Transverse colon (tissue), 4 donors: ENCODE measurements at regions not wholly inside any gene's neighbourhood (a gene's known extent, or its start where the extent isn't known, plus 50 kb on each side); places are given as distances from the start of the nearest gene placed in this dataset.

Experiments used
- DNase-seq: peaks from one replicate; pipeline ENCODE4 v3.0.0-alpha.2; 2019
- H3K27ac ChIP-seq, 4 donors: fragments of 200-600 bp; sonication (generic); 2 replicates each; pipeline ENCODE4 v1.5.1; 2016 to 2018; ENCODE audit warnings: inconsistent platforms in 4 of 4
- H3K27me3 ChIP-seq: fragments of 200-600 bp; sonication (generic); 2 replicates; pipeline ENCODE4 v1.5.1; 2017; ENCODE audit warnings: inconsistent platforms
- H3K36me3 ChIP-seq, 4 donors: fragments of 200-600 bp; sonication (generic); 2 replicates each; pipeline ENCODE4 v1.5.1; 2017 to 2019; ENCODE audit warnings: inconsistent platforms in 4 of 4
- H3K4me1 ChIP-seq, 4 donors: fragments of 200-600 bp; sonication (generic); 2 replicates each; pipeline ENCODE4 v1.5.1; 2017 to 2020; ENCODE audit warnings: inconsistent platforms in 4 of 4
- H3K4me3 ChIP-seq, 4 donors: fragments of 200-600 bp; sonication (generic); 1 replicate in 1 of 4; 2 replicates in 3 of 4; pipeline versions ENCODE4 v1.5.1 to v1.6.1; 2017 to 2019; ENCODE audit warnings: inconsistent platforms in 4 of 4
- H3K9me3 ChIP-seq, 2 donors: fragments of 200-600 bp; sonication (generic); 2 replicates each; pipeline ENCODE4 v1.5.1; 2017 to 2019; ENCODE audit warnings: inconsistent platforms in 2 of 2
- EP300 ChIP-seq: sonication (generic); formaldehyde crosslinking; IDR thresholded peaks from one replicate; pipeline ENCODE4 v1.6.1; 2017; ENCODE audit warnings: antibody characterized with exemption, low read depth
- POLR2A ChIP-seq: fragments of 450-650 bp; IDR thresholded peaks from one replicate; pipeline ENCODE4 v1.6.1; 2016; ENCODE audit warnings: antibody characterized with exemption, mild to moderate bottlenecking, moderate library complexity
- POLR2AphosphoS5 ChIP-seq, 3 donors: sonication (generic); formaldehyde crosslinking; IDR thresholded peaks; one replicate each; pipeline ENCODE4 v1.6.1; 2016; ENCODE audit warnings: antibody characterized with exemption in 3 of 3
- WGBS, 2 donors: methylation state at CpG; one replicate each; pipeline ENCODE4 v1.1.5; 2018; ENCODE audit warnings: low coverage in 1 of 2; 5-methylcytosine and 5-hydroxymethylcytosine counted together
- in situ Hi-C, 4 donors: fragments of 200-750 bp; cut with MboI; loops; one replicate each; pipeline versions ENCODE4 v1.15.0 to v1.15.1; 2017; ENCODE audit warnings: low sequenced_read_pairs in 3 of 4, low pct_ligation_motif_present in 1 of 4, low pct_unique_long_range_greater_than_20kb in 1 of 4
- intact Hi-C: fragments of 100-400 bp; cut with DNase I; formaldehyde crosslinking; loops from one replicate; pipeline ENCODE4 v1.15.1; 2023; ENCODE audit warnings: low total_unique reads
- TF ChIP-seq, protein P1 (sequence below), 5 experiments: fragments of 200-600 bp in 3 of 5; fragments of 450-650 bp in 2 of 5; sonication (generic) in 3 of 5; IDR thresholded peaks; 1 replicate in 2 of 5; 2 replicates in 3 of 5; pipeline ENCODE4 v1.5.1; 2016 to 2017; ENCODE audit warnings: antibody characterized with exemption in 5 of 5, inconsistent platforms in 3 of 5, mild to moderate bottlenecking in 2 of 5, moderate library complexity in 1 of 5

DNA sequence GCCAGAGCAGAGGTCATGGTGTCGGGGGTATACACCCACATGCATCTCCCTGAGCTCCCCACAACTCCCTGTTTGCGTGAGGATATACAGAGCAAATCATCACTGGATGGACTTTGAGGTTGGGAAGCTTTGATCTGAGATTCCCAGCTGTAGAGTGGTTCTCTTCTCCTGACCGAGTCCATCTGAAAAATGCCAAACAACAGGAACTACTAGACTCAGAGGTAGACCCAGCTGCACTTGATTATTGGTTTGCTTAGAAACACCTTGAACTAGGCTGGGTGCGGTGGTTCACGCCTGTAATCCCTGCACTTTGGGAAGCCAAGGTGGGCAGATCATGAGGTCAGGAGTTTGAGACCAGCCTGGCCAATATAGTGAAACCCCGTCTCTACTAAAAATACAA is 125.0 kb downstream of the UNC5CL start:
- H3K36me3 ChIP-seq, result no peaks in the 10 kb centered on the region

DNA sequence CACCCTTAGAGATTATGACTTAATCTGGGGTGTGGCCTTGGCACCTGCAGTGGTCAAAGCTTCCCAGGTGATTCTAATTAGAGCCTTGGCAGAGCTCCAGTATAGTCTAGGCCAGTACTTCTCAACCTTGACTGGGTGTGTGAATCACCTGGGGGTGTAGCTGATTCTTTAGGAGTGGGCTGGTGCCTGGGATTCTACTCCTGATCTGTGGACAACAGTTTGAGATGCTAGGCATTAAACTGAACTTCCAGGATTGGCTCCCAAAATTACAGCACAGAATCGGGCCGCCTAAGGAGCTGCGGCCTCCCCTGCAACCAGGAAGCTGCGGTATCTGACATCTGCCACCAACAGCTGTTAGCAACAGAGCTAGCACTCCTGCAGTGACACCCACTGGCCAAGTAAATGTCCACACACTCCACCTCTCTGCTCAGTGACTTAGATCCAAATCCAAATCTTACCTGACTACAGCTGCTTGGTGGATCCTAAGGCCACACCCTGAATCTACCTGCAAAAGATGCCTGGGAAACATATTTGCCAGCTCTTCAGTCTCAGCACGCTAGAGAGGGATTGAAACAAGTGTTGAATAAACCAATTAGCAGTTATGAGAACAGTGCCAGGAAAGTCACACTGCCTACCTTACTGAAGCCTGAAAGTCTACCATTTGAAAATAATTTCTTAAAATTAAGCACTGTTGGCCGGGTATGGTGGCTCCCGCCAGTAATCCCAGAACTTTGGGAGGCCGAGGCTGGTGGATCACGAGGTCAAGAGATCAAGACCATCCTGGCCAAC is 126.7 kb downstream of the UNC5CL start:
- Histone ChIP-seq H3K4me3 (no peak overlapping the region), H3K4me1 (peaks cover 0 to 6% (median 1%) of the 10 kb centered on the region in 4 donors), H3K36me3 (no peaks in the 10 kb centered on the region), H3K27me3 (no peaks in the 10 kb centered on the region), H3K27ac (peak overlapping the region in 3 of 4 donors; percentile 9 to 36 (median 17)), H3K9me3 (no peaks in the 10 kb centered on the region)
- intact Hi-C loops, result no loop called here
- TF ChIP-seq POLR2A, result no peak
- TF ChIP-seq, protein P1, sequence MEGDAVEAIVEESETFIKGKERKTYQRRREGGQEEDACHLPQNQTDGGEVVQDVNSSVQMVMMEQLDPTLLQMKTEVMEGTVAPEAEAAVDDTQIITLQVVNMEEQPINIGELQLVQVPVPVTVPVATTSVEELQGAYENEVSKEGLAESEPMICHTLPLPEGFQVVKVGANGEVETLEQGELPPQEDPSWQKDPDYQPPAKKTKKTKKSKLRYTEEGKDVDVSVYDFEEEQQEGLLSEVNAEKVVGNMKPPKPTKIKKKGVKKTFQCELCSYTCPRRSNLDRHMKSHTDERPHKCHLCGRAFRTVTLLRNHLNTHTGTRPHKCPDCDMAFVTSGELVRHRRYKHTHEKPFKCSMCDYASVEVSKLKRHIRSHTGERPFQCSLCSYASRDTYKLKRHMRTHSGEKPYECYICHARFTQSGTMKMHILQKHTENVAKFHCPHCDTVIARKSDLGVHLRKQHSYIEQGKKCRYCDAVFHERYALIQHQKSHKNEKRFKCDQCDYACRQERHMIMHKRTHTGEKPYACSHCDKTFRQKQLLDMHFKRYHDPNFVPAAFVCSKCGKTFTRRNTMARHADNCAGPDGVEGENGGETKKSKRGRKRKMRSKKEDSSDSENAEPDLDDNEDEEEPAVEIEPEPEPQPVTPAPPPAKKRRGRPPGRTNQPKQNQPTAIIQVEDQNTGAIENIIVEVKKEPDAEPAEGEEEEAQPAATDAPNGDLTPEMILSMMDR (IDR thresholded peaks at IDR 0.05), result peak; percentile 23 to 64 (median 45)
- TF ChIP-seq POLR2AphosphoS5 (IDR thresholded peaks at IDR 0.05), result no peak
- TF ChIP-seq EP300, result no peak
- DNase-seq, result peak; percentile 61
- in situ Hi-C loops, result no loop called here
- WGBS, 2 donors, result 40 to 54% methylated on average over 1 to 9 of the region's 9 CpGs

More for the DNA sequence above, 125.0 kb downstream of the UNC5CL start:
- no peak for DNase-seq
- in situ Hi-C loops (no loop called here), intact Hi-C loops (no loop called here)
- Histone ChIP-seq H3K4me1 (peaks cover 0 to 6% (median 0%) of the 10 kb centered on the region in 4 donors), H3K9me3 (no peaks in the 10 kb centered on the region), H3K27me3 (no peaks in the 10 kb centered on the region), H3K27ac (no peak overlapping the region), H3K4me3 (no peak overlapping the region)
- 86% methylated on average over 1 to 6 of the region's 6 CpGs for WGBS, 2 donors
- TF ChIP-seq POLR2AphosphoS5 (IDR thresholded peaks at IDR 0.05) (no peak), EP300 (no peak), POLR2A (no peak)
- TF ChIP-seq, protein P1 (IDR thresholded peaks at IDR 0.05), result no peak

DNA sequence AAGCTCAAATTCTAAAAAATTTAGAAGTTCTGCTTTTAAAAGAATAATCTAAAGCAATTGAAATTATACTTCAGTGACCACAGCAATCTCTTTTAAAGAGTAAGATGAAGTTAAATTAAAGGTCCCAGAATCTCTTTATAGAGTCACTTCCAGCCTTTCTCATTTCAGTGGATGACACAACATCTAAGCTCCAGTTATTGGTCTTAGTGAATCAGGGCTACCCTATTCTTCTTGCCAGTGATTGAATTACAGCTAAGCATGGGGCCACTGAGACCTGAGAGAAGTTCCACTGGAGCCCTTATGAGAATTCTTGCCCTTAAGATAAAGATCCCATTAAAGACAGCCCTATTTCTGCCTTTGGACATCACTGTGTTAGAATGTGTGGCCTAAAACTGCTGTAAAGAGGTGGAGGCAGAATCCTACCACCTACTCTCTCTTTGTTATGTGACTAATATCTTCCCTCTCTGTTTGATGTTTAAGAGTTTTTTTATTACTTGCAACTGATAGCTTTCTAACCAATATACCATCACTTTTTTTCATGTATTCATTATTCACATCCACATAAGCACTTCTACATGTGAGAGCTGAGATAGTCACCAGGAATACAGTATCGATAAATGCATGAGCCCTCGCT is 128.6 kb downstream of the UNC5CL start:
- Histone ChIP-seq H3K9me3 (no peaks in the 10 kb centered on the region), H3K4me1 (peaks cover 0 to 3% (median 1%) of the 10 kb centered on the region in 4 donors), H3K27ac (no peak overlapping the region), H3K4me3 (no peak overlapping the region), H3K27me3 (no peaks in the 10 kb centered on the region), H3K36me3 (no peaks in the 10 kb centered on the region)
- 86 to 100% methylated on average over 2 of the region's 2 CpGs for WGBS, 2 donors
- in situ Hi-C loops, result no loop called here
- TF ChIP-seq POLR2AphosphoS5 (IDR thresholded peaks at IDR 0.05) (no peak), EP300 (no peak), POLR2A (no peak)
- TF ChIP-seq, protein P1 (IDR thresholded peaks at IDR 0.05), result no peak
- no peak for DNase-seq
- intact Hi-C loops, result no loop called here

DNA sequence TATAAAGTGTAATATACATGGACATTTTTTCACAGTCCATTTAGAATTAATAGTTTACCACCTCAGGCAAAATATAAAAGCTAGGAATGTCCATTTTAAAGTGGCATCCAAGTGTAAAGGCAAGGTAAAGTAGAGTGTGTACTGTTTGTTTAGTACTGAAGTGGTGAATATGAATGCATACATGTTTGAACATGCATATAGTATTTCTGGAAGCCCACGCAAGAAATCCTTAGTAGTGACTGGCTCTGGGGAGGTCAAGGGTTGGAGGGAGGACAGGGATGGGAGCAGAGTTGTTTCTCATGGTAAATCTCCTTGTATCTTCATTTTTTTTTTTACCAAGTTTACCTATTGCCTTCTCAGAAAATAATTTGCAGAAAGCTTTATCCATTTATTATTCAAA is 129.2 kb downstream of the UNC5CL start:
- H3K27me3 ChIP-seq, result no peaks in the 10 kb centered on the region
- intact Hi-C loops, result no loop called here
- no peak overlapping the region for H3K27ac ChIP-seq
- peaks cover 0 to 3% (median 1%) of the 10 kb centered on the region in 4 donors for H3K4me1 ChIP-seq
- no peak for DNase-seq
- H3K9me3 ChIP-seq, result no peaks in the 10 kb centered on the region
- in situ Hi-C loops, result no loop called here
- no peaks in the 10 kb centered on the region for H3K36me3 ChIP-seq
- WGBS, 2 donors, result 80 to 89% methylated on average over 1 of the region's 1 CpG
- H3K4me3 ChIP-seq, result no peak overlapping the region
- no peak for TF ChIP-seq POLR2AphosphoS5 (IDR thresholded peaks at IDR 0.05)
- TF ChIP-seq, protein P1 (IDR thresholded peaks at IDR 0.05), result no peak
- no peak for TF ChIP-seq EP300
- TF ChIP-seq POLR2A, result no peak
